DMS53 (cell line): ENCODE measurements at regions not wholly inside any gene's neighbourhood (a gene's known extent, or its start where the extent isn't known, plus 50 kb on each side); places are given as distances from the start of the nearest gene placed in this dataset.
A peak's percentile ranks its signal among the peaks of the same experiment; 100 is the strongest.
"Not testable (repeated sequence)": the region's sequence is repeated elsewhere in the genome, so short reads cannot be mapped to it uniquely, and the experiment has no call there.

Source experiments
- DNase-seq: peaks from one replicate; lab custom pipeline; 2025; lab: John Stamatoyannopoulos, UW

- no peak for DNase-seq
Measured at GRCh38 chr1:88472298-88472697, 211.8 kb upstream of the PKN2 start.

DNA sequence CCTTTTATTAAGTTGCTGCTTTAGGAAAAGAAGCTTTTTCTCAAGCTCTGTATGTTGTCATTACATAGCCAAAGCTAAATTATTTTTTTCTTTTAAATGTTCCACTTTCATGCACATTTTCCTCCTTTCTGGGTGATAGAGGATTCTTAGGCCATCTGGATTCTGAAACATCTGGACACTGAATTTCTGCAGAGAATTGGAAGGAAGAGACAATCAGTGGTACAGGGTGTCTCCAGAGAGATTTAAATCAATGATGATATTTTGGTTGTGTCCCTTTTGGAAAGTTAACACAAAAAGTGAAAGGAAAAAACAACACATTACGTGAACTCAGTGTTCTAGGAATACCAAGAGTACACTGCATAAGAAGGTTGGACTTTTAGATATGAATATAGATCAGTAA, 211.4 kb upstream of the PKN2 start:
- no peak for DNase-seq

DNA sequence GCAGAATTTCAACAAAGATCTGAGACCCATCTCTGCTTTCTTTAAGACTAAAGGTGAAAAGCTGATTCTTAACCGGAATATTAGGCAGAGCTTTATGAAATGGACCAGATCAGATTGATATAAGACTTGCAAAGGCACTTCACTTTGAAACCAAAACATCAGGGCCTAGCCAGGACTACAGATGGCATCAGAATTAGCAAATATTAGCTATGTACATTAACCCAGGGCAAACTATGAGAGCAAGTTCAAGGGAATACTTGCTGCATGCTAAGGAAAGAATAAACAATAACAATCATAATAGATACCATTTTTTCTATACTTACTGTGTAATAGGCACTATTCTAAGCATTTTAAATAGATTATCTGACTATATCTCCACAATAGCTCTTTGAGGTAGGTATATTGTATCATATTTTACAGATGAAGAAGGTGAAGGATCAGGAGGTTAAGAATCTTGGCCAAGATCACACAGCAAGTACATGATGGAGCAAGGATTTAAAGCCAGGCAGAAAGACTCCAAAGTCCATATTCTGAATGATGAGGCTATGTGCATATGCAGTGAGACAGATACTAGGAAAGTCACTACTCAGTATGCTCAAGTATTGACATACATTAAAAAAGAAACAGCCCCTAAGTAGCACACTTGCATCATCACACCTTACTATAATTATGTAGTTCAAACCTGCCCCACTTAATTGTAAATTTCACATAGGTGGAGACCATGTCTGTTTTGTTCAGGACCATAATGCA, 209.3 kb upstream of the PKN2 start:
- peak; percentile 41 for DNase-seq

DNA sequence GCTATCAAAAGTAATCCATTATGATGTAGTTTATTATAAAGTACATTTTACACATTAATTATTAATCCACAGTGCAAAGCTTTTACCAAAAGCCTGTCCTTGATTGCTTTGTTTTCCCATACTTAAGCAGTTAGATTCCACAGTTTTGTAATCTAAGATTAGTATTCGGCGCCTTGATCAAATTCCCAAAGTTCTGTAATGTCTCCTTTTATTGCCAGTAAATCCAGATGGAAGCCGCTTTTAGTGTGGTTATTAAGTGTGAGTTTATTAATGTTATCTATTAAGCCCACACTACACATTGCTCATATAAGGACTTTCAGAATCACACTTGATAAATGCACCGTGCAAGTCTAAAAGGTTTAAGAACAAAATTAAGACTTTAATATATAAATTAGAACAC, 199.2 kb upstream of the PKN2 start:
- DNase-seq: no peak

DNA sequence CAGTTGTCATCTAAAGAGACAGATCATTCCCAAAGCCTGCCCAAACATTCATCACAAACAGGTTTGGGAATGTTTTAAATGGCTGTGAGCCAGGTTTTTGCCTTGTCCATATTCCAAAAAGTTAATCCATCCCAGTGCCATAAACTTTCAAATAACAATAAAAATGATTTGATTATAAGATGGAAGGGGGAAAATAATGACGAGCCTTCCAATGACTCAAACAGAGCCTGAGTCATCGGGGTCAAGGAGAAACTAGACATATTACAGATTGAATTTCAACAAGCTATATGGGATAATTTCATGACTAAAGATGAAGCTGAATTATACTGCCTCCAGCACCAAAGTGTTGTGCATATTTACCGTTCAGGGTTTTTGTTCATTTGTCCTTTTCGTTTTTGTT, 195.8 kb upstream of the PKN2 start:
- DNase-seq: peak; percentile 39

DNA sequence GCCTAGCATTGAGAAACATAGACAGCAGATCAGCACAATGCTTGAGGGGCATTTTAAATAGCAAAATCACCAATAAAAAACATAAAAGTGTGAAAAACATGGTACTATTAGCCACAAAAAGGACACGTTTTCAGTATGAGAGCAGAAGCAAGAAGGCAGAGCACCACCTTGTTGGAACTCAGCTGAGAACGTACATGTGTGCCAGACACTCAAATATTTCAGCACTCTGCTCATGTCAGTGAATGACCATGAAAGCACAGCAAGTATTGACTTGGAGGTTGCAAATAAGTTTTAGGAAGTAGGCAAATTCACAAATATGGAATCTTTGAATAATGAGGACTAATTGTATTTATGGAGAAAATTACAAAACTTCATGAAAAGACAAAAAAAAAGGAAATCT, 193.4 kb upstream of the PKN2 start:
- DNase-seq: no peak

DNA sequence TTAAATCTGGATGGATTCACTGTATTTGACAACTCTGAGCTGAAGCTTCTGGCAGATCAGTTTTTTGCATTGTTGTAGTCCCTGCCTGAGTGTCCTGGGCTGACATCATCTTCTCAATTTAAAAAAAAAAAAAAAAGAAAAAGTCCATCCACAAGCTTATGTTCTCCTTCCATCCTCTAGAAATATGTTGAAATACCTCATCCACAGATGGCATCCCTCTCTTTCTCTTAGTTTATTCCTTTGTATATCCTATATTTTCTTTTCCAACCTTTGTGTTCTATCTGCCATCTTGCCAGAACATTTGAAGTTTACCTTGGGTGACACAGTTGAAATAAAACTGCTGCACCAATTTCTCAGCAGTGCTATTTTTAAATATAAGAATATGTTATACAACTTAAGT, 184.4 kb upstream of the PKN2 start:
- no peak for DNase-seq

DNA sequence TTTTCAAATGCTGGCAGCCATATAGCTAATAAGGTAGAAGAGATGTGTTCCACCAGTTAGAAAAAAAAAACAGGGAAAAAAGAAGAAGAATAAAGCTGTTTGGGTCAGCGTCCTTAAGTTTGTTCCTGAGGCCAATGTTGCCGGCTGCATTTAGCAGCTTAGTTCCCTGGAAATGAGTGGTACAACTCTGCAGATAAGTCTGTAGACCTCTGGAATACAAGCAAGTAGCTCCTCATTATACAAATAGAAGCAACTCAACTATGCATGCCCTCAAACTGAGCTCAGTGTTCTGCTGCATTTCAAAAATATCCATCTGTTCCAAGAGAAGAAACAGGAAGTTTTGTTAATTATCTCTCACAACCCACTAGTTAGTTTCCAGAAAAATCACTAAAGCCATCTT, 181.2 kb upstream of the PKN2 start:
- DNase-seq: no peak

GRCh38 chr1:88503646-88504045, 180.4 kb upstream of the PKN2 start:
- DNase-seq: no peak

DNA sequence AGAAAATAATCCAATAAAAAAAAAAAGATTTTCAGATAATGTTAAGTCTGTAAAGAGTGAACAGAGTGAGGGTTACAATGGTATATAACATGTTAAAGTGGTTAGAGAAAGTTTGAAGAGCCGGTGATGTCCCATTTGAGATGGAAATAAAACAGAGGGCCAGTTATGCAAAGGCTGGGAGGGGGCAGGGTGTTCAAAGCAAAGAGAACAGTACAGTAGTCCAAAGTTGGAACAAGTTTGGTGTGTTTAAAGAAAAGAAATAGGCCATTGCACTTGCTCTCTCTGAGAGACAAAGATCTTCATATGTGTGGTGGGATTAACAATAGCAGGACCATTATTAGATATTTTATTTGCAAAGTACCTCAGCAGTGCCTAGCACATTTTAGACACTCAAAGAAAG, 179.5 kb upstream of the PKN2 start:
- DNase-seq: no peak

GRCh38 chr1:88509379-88509778, 174.7 kb upstream of the PKN2 start:
- DNase-seq: no peak

DNA sequence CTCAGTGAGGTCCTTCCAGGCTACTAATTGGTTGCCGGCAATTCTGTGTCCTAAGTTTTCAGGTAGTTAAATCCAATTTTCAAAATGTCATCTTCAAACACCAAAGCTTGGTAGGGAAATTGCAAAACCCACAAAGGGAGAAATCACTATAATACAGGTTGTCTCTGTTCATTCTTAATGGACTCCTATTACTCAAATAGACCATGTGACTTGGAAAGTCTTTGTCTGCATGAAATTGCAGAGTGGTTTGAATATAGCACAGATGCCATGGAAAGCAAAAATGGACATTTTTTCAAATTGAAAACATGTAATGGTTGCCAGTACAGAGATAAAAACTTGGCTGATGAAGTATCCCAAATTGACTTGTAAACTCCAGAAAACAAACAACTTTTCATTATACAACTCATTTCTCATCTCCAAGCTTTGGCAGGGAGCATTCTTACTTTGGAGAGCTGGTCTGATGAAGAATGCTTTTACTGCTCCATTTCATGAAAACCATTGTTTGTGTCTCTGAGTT, 169.5 kb upstream of the PKN2 start:
- DNase-seq: no peak

DNA sequence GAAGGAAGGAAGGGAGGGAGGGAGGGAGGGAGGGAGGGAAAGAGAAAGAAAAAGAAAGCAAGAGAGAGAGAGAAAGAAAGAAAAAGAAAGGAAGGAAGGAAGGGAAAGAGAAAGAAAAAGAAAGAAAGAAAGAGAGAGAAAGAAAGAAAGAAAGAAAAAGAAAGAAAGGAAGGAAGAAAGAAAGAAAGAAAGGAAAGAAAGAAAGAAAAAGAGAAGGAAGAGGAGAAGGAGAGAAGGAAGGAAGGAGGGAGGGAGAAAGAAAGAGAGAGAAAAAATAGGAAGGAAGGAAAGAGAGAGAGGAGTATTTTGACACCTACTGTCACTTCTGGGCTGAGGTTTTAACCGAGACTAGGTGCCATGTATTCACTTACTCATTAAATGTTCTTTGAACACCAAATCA, 166.6 kb upstream of the PKN2 start:
- not testable (repeated sequence) for DNase-seq

DNA sequence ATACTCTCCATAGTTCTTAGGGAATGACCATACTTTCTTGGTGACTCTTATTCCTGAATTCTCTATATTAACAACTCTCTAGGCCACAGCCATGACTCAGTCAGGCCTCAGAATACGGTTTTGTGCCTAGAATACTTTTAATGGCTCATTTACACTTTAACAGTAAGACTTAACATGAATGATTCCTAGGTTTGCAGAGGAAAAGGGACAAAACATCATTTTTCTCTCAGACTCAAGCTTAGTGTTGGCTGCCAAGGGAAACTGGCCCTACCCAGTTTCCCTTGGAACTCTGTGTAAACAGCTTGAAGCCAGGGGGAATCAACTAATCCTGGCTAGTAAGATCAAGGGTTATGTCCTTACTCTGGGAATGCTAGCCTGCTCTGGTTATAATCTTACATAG, 164.9 kb upstream of the PKN2 start:
- peak; percentile 26 for DNase-seq

DNA sequence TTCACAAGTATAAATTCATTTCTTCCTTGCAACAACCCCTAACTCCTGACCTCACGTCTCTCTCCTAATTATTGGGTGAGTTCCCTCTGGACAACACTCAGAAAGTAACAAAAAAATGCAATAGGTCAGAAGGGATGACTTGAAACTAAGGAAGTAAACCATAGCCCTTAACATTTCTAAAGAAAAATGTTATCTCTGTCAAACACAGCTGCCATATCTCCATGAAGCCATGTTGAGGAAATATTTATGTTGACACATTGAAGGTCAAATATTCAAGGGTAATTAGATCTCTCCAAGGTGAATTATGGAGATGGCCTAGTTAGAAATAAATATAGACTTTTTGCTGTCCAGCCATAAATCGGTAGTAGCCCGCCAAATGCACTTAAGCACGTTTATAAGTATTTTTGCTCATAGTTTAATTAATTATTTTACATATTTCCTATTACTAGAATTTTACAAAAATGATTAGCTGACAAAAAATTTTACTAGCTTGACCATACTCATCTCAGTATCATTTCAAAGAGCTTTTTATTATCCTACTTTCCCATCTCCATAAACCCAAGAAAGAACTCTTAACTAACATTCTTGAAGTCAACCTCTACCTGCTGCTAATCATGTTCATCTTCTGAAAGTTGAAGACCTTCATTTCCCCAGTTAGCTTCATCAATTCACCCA, 160.1 kb upstream of the PKN2 start:
- DNase-seq: no peak

- no peak for DNase-seq
Measured at GRCh38 chr1:88526456-88526855, 157.6 kb upstream of the PKN2 start.

GRCh38 chr1:88528792-88529191, 155.3 kb upstream of the PKN2 start:
- DNase-seq: peak; percentile 87

- no peak for DNase-seq
Measured at GRCh38 chr1:88529581-88529980, 154.5 kb upstream of the PKN2 start.

GRCh38 chr1:88530246-88530645, 153.8 kb upstream of the PKN2 start:
- peak; percentile 34 for DNase-seq

DNA sequence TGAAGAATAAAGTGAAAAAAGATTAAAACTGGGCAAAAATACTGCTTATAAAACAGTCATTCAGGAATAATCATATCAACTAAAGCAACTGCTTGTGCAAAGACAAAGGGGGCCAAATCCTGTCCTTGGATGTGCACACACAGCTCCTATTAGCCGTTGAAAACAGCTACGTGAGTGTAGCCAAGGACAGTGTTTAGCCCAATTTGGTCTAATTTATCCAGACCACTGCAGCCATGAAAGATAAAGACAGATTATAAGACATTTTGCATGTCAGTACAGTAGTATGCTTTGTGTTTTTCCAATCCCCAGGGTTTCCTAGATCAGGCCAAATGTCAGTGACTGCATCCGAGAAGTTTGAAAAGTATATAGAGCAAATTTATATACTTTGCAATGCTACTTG, 146.3 kb upstream of the PKN2 start:
- DNase-seq: no peak

DNA sequence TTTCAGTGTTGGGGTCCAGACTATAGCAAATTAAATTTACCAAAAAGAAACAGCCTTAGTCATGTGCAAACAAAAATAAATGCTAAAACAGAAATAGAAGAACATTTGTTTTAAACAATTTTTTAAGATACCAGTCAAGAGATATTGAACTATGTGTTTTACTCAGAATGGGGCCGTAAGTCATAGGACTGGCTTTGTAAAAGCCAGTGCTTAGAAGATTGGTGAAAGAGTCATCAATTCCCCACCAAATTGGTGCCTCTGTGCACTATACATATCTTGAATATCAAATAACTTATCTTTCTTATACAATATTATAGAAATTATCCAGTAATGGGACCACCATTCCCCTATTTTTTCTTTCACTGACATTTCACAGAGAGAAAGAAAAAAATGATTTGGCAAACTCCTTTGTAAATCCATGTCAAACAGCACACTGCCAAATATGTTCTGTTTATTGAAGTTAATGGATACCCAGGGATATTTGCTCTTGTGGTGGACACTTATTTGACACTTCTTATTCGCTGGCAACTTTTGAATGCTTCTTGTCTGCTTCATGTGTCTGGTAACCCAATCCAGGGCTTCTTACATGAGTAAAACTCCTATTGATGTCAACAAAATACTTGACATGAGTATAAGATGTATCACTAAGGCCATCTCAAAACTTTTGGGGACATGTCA, 145.7 kb upstream of the PKN2 start:
- DNase-seq: no peak

DNA sequence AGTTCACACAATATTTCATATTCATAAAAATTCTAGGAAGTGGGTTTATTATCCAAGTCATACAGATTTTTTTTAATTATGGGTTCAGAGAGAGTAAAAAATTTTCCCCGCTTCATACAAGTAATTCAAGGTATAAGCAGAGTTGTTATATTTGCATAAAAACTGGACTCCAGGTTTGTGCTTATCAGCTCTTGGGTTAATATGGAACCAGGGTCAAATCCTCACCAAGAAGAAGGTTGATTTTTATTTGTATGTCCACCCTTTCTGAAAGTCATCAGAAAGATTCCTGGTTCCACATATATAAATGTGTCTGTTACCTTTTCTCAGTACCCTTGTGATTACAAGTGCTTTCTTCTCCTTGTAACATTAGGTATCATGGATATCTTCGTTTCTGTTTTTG, 143.8 kb upstream of the PKN2 start:
- DNase-seq: no peak

GRCh38 chr1:88541596-88541995, 142.5 kb upstream of the PKN2 start:
- DNase-seq: no peak
